ENCODE measurements at regions not wholly inside any gene's neighbourhood (a gene's known extent, or its start where the extent isn't known, plus 50 kb on each side); places are given as distances from the start of the nearest gene placed in this dataset.

DNA sequence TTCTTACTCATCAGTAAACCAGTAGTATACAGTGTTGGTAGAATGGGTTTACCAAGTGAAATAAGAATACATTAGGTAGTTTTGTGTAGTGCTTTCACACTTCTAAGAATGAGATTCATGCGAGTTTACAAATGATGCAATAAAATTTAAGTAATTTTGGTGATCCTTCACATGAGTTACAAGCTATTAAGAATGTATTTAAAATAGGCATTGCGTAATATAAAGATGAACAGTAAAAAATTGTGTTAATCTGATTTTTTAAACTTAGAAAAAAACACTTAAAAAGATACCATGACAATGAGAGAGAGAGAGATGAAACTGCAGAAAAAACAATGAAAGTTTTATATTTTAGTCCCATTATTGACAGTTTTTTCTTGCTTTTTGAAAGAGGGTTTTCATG, 570.5 kb downstream of the SLITRK6 start:
- no peak for TF ChIP-seq EZH2phosphoT487 (IDR thresholded peaks at IDR 0.05; ENCODE audit: borderline replicate concordance, low read length)
- TF ChIP-seq CTCF (conservative IDR thresholded peaks at IDR 0.05; ENCODE audit: low read depth, low read length): no peak
- TF ChIP-seq EZH2 (IDR thresholded peaks at IDR 0.05; ENCODE audit: low read length, unreplicated experiment): no peak
